ENCODE measurements at regions not wholly inside any gene's neighbourhood (a gene's known extent, or its start where the extent isn't known, plus 50 kb on each side); places are given as distances from the start of the nearest gene placed in this dataset.
"Not testable (repeated sequence)": the region's sequence is repeated elsewhere in the genome, so short reads cannot be mapped to it uniquely, and the experiment has no call there.

DNA sequence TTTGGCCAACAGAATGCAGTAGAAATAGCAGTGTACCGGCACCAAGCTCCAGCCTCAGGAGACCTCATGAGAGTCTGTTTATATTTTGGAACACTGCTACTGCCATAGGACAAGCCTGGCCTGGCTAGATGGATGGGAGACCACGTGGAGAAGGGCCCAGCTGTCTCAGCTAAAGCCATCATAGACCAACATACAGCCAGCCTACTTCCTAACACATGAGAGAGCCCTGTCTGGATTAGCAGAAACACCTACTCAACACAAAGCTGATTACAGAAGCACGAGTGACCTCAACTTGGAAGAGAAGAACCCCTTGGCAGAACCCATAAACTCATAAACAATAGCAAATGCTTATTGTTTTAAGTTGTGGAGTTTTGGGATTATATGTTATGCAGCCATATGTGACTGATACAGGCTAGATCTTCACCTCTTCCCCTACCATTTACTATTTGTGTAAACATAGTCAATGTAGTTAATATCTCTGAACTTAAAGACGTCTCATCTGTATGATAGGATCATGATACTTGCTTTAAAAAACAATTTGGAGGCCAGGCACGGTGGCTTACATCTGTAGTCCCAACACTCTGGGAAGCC is 199.4 kb upstream of the ZNF217 start:
- TF ChIP-seq, protein P1, sequence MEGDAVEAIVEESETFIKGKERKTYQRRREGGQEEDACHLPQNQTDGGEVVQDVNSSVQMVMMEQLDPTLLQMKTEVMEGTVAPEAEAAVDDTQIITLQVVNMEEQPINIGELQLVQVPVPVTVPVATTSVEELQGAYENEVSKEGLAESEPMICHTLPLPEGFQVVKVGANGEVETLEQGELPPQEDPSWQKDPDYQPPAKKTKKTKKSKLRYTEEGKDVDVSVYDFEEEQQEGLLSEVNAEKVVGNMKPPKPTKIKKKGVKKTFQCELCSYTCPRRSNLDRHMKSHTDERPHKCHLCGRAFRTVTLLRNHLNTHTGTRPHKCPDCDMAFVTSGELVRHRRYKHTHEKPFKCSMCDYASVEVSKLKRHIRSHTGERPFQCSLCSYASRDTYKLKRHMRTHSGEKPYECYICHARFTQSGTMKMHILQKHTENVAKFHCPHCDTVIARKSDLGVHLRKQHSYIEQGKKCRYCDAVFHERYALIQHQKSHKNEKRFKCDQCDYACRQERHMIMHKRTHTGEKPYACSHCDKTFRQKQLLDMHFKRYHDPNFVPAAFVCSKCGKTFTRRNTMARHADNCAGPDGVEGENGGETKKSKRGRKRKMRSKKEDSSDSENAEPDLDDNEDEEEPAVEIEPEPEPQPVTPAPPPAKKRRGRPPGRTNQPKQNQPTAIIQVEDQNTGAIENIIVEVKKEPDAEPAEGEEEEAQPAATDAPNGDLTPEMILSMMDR (IDR thresholded peaks at IDR 0.05; ENCODE audit: control insufficient read depth, extremely low read depth, insufficient read depth): no peak
- H3K4me3 ChIP-seq (ENCODE audit: low read depth, low read length): no peak overlapping the region
- DNase-seq (ENCODE audit: low read depth): no peak

DNA sequence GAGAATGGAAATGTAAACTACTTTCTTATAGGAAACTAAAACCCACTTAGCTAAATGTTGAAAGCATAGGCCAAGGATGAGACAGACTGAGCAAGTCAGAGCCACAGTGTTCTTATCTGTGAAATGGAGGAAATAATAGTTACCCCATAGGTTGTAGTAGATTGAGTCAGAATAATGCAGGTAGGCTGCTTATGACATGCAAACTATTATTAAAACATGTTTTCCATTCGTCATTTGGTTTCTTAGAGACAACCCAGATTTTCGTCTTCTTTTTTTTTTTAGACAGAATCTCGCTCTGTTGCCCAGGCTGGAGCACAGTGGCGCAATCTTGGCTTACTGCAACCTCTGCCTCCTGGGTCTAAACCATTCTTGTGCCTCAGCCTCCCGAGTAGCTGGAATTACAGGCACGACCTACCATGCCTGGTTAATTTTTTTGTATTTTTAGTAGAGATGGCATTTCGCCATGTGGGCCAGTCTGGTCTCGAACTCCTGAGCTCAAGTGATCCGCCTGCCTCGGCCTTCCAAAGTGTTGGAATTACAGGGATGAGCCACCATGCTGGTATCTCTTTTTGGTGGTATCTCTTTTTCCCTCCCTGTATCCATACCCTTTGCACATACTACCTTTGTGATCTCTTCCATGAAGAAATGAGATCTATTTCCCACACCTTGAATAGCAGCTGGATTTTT is 196.5 kb upstream of the ZNF217 start:
- H3K4me3 ChIP-seq (ENCODE audit: low read depth, low read length): no peak overlapping the region
- TF ChIP-seq, protein P1 (IDR thresholded peaks at IDR 0.05; ENCODE audit: control insufficient read depth, extremely low read depth, insufficient read depth): no peak
- DNase-seq (ENCODE audit: low read depth): no peak

DNA sequence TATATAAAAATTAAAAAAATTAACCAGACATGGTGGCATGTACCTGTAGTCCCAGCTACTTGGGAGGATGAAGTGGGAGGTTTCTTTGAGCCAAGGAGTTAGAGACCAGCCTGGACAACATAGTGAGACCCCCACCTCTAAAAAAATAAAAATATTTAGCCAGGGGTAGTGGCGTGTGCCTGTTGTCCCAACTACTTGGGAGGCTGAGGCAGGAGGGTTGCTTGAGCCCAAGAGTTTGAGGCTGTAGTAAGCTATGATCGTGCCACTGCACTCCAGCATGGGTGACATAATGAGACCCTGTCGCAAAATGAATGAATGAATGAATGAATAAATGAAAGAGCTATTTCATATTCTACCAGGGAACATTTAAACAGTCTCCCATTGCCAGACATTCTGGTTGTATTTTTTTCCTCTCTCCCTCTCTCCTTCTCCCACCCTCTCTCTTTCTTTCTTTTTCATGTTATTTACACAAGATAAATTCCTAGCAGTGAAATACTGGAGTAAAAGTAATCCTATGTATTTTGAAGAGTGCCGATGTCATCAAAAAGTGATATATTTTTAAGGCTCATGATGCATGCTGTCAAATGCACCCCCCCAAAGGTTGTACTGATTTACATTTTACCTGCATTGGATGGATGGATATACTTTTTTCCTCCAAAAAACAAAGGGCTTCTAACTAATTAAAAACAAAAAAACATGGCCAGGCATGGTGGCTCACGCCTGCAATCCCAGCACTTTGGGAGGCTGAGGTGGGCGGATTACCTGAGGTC is 194.8 kb upstream of the ZNF217 start:
- no peak for DNase-seq (ENCODE audit: low read depth)
- no peak overlapping the region for H3K4me3 ChIP-seq (ENCODE audit: low read depth, low read length)
- TF ChIP-seq, protein P1 (IDR thresholded peaks at IDR 0.05; ENCODE audit: control insufficient read depth, extremely low read depth, insufficient read depth): no peak

DNA sequence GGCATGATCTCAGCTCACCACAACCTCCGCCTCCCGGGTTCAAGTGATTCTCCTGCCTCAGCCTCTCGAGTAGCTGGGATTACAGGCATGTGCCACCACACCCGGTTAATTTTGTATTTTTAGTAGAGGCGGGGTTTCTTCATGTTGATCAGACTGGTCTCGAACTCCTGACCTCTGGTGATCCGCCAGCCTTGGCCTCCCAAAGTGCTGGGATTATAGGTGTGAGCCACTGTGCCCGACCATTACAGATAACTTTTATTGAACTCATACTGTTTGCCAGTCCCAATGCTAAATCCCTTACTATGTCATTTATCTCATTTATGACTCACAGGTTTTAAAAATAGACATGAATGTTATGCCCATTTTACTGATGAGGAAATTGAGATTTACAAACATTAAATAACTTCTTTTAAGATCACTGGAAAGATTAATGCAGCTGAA is 193.9 kb upstream of the ZNF217 start:
- not testable (repeated sequence) for H3K4me3 ChIP-seq (ENCODE audit: low read depth, low read length)
- peak; percentile 93 for DNase-seq (ENCODE audit: low read depth)

DNA sequence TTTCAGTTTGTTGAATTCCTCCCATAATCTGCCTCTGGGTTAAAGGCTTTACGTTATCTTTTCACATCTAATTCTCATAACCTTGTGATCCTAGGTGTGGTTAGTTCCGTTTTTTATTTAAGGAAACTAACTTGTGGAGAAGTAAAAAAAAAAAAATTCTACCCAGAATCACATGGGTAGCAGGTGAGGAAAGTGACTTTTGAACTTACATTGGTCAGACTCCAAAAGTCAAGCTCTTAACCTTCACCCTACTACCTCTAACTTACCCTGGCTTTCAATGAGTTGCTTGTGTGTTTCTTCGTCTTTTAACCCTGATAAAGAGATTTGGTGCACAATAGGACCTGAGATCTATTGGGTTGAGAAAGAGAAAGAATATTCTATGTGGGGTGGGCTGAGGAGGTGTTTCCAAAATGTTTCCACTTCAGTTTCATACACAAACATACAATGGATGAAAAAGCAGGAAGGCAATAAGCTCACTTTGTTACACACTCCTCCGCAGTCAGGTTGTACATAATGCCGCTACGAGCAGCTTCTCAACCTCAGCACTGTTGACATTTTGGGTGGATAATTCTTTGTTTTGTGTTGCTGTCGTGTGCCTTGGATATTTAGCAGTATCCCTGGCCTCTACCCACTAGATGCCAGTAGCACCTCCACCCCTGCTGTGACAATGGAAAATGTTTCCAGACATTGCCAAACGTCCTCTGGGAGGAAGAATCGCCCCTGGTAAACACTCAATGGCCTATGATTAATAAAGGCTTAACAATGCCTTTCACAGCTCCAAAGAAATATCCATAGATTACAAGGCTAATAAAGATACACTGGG is 193.0 kb upstream of the ZNF217 start:
- H3K4me3 ChIP-seq (ENCODE audit: low read depth, low read length): peak overlapping the region; percentile 39
- TF ChIP-seq, protein P1 (IDR thresholded peaks at IDR 0.05; ENCODE audit: control insufficient read depth, extremely low read depth, insufficient read depth): 0 out of 2 replicates have a peak, but pooled peaks have one; percentile 9
- no peak for DNase-seq (ENCODE audit: low read depth)

DNA sequence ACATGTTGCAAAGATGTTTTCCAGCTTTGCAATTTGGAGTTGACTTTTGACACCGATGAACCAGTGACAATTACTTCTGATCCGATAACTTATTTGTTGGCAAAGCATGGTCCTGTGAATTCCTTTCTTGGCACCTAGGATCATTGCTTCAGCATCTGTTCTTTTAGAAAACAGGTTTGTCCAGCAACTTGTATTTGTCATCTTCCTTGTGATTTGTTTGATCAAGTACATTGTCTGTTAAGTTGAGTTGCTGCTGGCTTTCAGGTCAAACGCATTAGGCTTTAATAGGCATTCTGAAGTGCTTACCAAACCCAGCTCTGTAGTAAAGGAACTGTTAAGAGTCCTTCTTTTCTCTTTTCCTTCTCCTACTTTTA is 192.4 kb upstream of the ZNF217 start:
- peak; percentile 99 for DNase-seq (ENCODE audit: low read depth)
- peak overlapping the region; percentile 39; the same call in 1 of the 2 replicates for H3K4me3 ChIP-seq (ENCODE audit: low read depth, low read length)
- TF ChIP-seq, protein P1 (IDR thresholded peaks at IDR 0.05; ENCODE audit: control insufficient read depth, extremely low read depth, insufficient read depth): no peak

Data from LNCaP clone FGC (cell line).